Bone marrow (tissue), 2 donors: ENCODE measurements at regions not wholly inside any gene's neighbourhood (a gene's known extent, or its start where the extent isn't known, plus 50 kb on each side); places are given as distances from the start of the nearest gene placed in this dataset.
"Not testable (repeated sequence)": the region's sequence is repeated elsewhere in the genome, so short reads cannot be mapped to it uniquely, and the experiment has no call there.

Source experiments
- DNase-seq, 2 donors: peaks; one replicate each; lab custom pipeline; 2025; lab: John Stamatoyannopoulos, UW

DNA sequence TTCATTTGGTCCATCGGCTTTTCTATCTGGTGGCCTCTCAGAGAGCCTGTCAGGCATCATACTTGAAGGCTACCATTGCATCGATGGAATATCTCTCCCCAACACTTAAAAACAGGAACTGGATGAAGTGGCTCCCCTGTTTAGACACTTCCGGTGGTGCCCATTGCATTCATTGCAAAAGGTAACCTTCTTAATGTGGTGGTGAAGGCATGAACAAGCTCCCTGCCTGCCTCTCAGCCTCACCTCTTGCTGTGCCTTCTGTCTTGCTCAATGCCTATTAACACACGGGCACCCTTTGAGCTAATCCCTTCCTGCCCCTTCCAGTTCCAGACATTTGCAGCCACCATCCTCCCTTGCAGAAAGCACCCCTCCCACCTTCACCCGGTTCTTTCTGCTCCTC lies 233.1 kb upstream of the MSX2 start:
- no peak for DNase-seq

DNA sequence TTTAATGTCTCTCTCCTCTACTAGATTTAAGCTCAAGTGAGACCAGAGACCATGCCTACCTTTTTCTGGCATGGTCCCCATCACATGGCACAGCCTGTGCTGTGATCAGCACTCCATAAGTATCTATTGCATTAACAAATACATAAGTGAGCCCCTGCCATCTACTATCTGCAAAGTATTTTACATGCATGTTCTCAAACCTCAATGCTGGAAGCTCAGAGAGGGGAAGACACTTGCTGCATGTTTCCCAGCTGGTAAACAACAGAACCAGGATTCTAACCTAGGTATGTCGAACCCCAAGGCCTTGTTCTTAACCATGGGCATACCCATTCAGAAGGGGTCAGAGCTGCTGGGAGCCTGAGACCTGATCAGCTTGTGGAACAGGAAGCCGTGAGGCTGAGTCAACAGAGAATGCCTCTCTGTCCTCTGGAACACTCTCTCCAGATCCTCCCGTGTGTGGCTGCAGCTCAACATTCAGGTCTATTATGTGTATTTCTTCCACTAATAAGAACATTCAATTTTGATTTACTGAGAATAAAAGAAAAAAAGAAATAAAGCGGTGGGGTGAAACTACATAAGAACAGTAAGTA lies 232.5 kb upstream of the MSX2 start:
- no peak for DNase-seq

- no peak for DNase-seq
Measured at GRCh38 chr5:174493530-174493929, 230.9 kb upstream of the MSX2 start.

GRCh38 chr5:174497939-174498338 lies 226.4 kb upstream of the MSX2 start:
- DNase-seq, result not testable (repeated sequence)

DNA sequence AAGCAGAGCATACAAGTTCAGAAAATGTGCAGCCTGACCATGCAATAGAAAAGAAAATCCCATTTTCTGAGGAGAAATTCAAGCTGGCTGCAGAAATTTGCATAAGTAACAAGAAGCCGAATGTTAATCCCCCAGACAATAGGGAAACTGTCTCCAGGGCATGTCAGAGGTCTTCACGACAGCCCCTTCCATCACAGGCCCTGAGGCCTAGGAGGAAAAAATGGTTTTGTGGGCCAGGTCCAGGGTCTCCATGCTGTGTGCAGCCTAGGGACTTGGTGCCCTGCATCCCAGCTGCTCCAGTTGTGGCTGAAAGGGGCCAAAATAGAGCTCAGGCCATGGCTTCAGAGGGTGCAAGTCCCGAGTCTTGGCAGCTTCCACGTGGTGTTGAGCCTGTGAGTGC lies 225.8 kb upstream of the MSX2 start:
- DNase-seq, result not testable (repeated sequence)

- DNase-seq, result no peak
Measured at GRCh38 chr5:174500636-174501035, 223.7 kb upstream of the MSX2 start.

GRCh38 chr5:174501461-174502069 lies 222.8 kb upstream of the MSX2 start:
- no peak for DNase-seq

DNA sequence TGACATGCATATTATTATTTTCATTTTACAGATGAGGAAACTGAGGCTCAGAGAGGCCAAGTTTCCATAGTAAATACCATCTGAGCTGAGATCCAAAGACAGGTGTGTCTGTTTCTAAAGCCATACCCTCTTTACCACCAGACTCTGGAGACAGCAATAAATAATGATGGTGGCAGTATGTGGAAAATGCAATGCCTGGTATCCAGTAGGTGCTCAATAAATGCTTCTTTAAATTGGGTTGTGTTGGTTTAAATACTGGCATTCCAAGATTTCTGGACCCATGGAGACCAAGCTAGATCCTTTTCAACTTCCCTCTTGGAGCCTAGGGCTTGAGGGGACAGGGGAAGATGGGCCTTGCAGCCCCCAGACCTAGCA lies 221.3 kb upstream of the MSX2 start:
- no peak for DNase-seq

DNA sequence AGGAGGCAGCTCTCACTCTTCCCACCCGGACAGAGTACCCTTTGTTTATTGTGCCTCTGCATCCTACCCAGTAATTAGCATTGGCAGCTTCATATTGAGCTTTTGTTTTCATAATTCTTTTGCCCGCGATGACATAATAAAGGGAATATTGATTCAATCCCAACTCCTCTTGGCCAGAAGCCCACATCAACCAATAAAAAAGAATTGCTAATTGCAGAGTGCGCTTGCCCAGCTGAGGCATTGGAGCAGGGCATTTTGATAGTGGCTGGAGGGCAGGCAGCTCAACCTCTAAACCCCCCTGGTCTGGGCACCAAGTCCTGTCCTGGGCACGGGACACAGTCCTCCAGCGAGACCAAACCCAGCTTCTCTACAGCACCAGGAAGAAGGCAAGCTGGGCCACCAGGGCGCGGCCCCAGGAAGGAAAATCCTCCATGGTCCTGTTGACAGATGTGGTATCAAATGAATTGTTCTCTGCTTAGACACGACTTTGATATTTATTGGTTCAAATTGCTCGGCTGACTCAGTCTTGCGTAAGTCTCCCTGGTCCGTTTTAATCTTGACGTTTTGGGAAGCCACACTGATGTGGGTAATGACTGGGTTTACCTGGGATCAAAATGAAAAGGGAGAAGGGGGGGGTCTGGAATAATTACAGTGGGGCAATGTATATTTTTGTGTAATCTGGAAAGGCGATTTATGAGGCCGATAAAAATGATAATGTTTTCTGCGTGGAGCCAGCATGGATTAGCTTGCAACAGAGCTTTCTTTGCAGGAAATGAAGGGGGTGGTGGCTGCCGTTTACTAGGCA lies 220.7 kb upstream of the MSX2 start:
- DNase-seq, result no peak

DNA sequence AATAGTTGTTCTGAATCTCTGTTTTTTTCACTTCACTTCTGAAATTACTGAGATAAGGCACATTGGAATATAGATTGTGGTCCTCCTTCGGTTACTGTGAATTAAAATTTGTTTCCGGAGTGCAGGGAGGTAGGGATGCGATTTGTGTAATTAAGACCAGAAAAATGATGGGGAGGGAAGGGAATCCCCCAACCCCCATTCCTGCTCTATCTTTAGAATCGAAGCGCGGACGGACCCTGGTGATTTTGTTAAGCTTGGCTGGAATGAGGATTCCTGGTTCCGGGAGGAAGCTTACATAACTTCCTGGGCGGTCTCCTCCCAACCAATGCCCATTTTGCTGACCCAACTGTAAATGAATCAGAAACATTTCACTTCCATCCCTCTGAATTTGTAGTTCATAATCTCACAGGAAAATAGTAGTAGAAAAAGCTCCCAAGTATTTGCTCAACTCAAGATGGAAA lies 220.1 kb upstream of the MSX2 start:
- DNase-seq, result no peak

GRCh38 chr5:174505621-174506020 lies 218.8 kb upstream of the MSX2 start:
- no peak for DNase-seq

DNA sequence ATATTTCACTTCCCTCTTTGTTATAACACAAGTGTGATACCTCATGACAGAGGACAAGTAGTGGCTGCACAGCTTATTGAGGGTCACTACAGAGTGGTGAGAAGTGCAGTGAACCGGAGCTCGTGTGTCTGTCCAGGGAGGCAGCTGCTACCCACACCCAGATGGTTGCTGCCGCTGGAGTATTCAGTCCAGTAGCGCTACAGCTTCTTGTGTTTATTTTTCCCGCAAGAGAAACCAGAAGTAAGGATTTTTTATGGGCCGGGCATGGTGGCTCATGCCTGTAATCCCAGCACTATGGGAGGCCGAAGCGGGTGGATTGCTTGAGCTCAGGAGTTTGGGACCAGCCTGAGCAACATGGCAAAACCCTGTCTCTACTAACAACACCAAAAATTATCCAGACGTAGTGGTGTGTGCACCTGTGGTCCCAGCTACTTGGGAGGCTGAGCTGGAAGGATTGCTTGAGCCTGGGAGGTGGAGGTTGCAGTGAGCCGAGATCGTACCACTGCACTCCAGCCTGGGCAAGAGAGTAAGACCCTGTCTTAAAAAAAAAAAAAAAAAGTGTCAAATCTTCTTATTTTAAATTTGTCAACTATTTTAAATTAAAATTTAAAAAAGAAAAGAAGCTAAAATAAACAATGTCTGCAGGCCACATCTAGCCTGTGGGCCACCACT lies 213.5 kb upstream of the MSX2 start:
- DNase-seq, result not testable (repeated sequence)

DNA sequence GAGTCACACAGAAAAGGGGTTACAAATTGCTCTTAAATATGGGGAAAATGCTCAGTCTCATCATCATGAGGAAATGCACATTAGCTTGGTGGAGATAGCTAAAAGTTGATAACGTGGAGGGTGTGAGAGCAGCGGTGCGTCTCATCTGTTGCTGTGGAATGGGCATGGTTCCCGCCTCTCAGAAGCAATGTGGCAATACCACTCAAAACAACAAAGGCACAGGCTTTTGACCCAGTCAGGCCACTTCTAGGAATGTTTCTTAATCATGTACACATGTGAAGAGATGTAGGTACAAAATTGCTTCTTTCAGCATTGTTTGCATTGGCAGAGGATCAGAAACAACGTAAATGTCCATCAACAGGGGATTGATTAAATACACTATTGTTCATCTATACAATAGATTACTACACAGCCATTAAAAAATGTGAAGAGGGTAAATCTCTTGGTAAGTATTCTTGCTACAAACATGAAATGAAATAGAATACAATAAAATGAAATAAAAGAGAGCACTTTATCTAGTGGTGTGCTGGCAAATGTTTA lies 212.6 kb upstream of the MSX2 start:
- DNase-seq, result no peak

GRCh38 chr5:174514325-174514724 lies 210.1 kb upstream of the MSX2 start:
- DNase-seq, result no peak

- DNase-seq, result no peak
Measured at GRCh38 chr5:174514983-174515394, 209.4 kb upstream of the MSX2 start.

DNA sequence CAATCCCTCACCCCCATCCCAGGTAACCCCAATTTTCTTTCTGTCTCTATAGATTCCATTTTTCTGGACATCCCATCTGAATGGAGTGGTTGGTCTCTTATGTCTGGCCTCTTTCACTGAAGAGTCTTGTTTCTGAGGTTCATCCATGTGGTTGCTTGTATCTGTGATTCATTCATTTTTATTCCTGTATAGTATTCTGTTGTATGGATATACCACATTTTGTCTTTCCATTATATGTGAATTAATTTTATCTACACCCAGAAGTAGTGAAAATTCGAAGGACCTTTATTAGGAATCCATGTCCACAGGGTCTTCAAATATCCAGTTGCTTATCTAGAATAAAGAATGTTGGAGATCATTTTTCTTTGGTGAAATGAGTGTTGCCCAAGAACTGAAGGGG lies 207.6 kb upstream of the MSX2 start:
- no peak for DNase-seq

DNA sequence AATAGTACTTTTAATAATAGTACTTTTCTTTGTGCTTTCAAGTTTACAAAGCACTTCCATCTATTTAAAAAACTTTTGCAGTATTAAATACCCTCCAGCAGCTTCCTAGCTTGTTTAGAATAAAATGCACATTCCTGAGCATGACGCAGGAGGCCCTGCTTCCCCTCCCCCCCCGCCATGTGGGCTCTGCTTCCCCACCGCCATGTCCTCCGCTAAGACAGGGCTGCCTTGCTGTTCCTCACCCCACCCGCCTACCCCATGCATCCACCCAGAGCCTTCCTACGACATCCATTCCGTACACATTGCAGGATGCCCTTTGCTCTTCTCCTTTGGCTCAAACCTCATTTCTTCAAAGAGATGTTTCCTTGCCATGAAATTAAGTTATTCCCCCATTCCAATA lies 205.9 kb upstream of the MSX2 start:
- DNase-seq, result no peak

DNA sequence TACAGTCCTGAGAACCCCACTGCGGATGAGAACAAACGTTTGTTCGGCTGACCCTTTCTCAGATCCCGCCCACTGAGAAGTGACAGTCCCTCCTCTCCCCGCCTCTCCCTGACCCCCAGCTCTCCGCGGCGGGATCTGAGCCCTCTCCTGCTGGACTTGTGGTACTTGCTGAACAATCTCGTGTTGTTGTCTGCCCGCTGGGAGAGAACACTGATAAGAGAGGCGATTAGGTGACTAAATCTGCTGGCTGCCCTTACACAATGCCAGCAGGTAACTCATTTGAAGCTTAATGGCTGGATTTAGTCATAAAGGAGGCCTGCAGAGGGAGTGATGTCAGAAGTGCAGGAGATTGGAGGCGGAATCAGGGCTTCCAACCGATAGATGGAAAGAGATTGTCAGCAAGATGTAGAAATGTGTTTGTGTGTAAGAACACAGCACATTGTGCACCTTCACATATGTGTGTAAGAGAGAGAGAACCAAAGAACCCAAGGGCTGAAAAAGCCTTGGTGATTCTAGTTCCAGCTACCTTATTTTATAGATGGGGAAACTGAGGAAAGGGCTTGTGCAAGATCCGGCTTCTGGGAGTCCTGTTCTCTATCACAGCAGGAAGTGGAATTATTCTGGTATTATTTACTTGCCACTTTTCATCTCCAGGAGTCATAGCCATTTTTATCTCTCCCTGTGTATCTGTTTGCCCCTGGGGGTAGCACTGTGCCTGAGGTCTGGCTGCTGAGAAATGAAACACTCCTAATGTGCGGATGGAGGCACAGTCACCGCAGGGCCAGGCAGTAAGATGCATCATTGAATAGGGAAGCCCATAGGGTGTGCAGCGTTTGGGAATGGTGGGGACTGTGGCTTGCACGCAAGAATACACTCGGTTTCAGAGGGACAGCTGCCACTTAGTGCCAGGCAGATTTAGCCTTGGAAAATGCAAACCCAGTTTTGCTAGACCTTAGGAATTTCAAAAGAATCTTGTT lies 203.7 kb upstream of the MSX2 start:
- DNase-seq, result no peak

DNA sequence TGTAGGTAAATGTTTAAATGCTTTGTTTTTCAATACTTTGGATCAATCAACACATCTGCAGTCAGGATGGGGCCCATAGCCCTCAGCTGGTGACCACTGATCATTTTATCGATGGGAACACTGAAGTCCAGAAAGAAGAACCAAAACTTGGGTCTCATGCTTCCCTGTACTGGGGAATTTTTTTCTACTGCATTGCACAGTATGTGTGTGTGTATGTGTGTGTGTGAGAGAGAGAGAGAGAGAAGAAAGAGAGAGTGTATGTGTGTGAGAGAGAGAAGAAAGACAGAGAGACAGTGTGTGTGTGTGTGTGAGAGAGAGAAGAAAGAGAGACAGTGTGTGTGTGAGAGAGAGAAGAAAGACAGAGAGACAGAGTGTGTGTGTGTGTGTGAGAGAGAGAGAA lies 202.9 kb upstream of the MSX2 start:
- no peak for DNase-seq

- DNase-seq, result no peak
Measured at GRCh38 chr5:174522480-174523260, 201.7 kb upstream of the MSX2 start.
